ENCODE measurements at regions not wholly inside any gene's neighbourhood (a gene's known extent, or its start where the extent isn't known, plus 50 kb on each side); places are given as distances from the start of the nearest gene placed in this dataset.

GRCh38 chr13:70385852-70386251, 277.6 kb upstream of the KLHL1 start:
- H3K27ac ChIP-seq (ENCODE audit: low read length): no peak overlapping the region
- no peaks in the 10 kb centered on the region for H4K20me1 ChIP-seq (ENCODE audit: insufficient read depth, low read length)
- TF ChIP-seq EZH2 (IDR thresholded peaks at IDR 0.05; ENCODE audit: borderline replicate concordance, low read depth, low read length, severe bottlenecking) (no peak), CTCF (IDR thresholded peaks at IDR 0.05; ENCODE audit: borderline replicate concordance, extremely low read depth, low read length, poor library complexity, severe bottlenecking) (no peak)

GRCh38 chr13:70384156-70384555, 275.9 kb upstream of the KLHL1 start:
- TF ChIP-seq CTCF (IDR thresholded peaks at IDR 0.05; ENCODE audit: borderline replicate concordance, extremely low read depth, low read length, poor library complexity, severe bottlenecking) (no peak), EZH2 (IDR thresholded peaks at IDR 0.05; ENCODE audit: borderline replicate concordance, low read depth, low read length, severe bottlenecking) (no peak)
- no peaks in the 10 kb centered on the region for H4K20me1 ChIP-seq (ENCODE audit: insufficient read depth, low read length)
- H3K4me1 ChIP-seq (ENCODE audit: insufficient read depth, low read length): no peaks in the 10 kb centered on the region
- no peaks in the 10 kb centered on the region for H3K36me3 ChIP-seq (ENCODE audit: insufficient read depth, low read length)
- no peak overlapping the region for H3K9ac ChIP-seq (ENCODE audit: low read depth, low read length)
- no peak overlapping the region for H3K4me3 ChIP-seq (ENCODE audit: low read depth in 1 of 2, low read length in 2 of 2)
- no peaks in the 10 kb centered on the region for H3K27me3 ChIP-seq (ENCODE audit: insufficient read depth, low read length, poor library complexity)
- no peak for ATAC-seq (ENCODE audit: insufficient read depth, low read depth)
- H3K4me2 ChIP-seq (ENCODE audit: insufficient read depth, low read length): no peak overlapping the region
- no peak overlapping the region for H2AFZ ChIP-seq (ENCODE audit: low read depth, low read length)
- no peaks in the 10 kb centered on the region for H3K9me3 ChIP-seq (ENCODE audit: insufficient read depth, low read length, severe bottlenecking)
- H3K27ac ChIP-seq (ENCODE audit: low read length): no peak overlapping the region
- DNase-seq: no peak
- H3K79me2 ChIP-seq (ENCODE audit: insufficient read depth, low read length): no peaks in the 10 kb centered on the region

More at GRCh38 chr13:70385852-70386251, 277.6 kb upstream of the KLHL1 start:
- H2AFZ ChIP-seq (ENCODE audit: low read depth, low read length): no peak overlapping the region
- no peak overlapping the region for H3K9ac ChIP-seq (ENCODE audit: low read depth, low read length)
- H3K4me1 ChIP-seq (ENCODE audit: insufficient read depth, low read length): no peaks in the 10 kb centered on the region
- H3K27me3 ChIP-seq (ENCODE audit: insufficient read depth, low read length, poor library complexity): no peaks in the 10 kb centered on the region
- H3K79me2 ChIP-seq (ENCODE audit: insufficient read depth, low read length): no peaks in the 10 kb centered on the region
- H3K4me2 ChIP-seq (ENCODE audit: insufficient read depth, low read length): no peak overlapping the region
- no peaks in the 10 kb centered on the region for H3K9me3 ChIP-seq (ENCODE audit: insufficient read depth, low read length, severe bottlenecking)
- H3K36me3 ChIP-seq (ENCODE audit: insufficient read depth, low read length): no peaks in the 10 kb centered on the region
- H3K4me3 ChIP-seq (ENCODE audit: low read depth in 1 of 2, low read length in 2 of 2): no peak overlapping the region
- DNase-seq (no peak), ATAC-seq (ENCODE audit: insufficient read depth, low read depth) (no peak)

GRCh38 chr13:70380809-70381208, 272.6 kb upstream of the KLHL1 start:
- no peaks in the 10 kb centered on the region for H3K36me3 ChIP-seq (ENCODE audit: insufficient read depth, low read length)
- H3K4me3 ChIP-seq (ENCODE audit: low read depth in 1 of 2, low read length in 2 of 2): no peak overlapping the region
- DNase-seq (no peak), ATAC-seq (ENCODE audit: insufficient read depth, low read depth) (no peak)
- no peaks in the 10 kb centered on the region for H3K9me3 ChIP-seq (ENCODE audit: insufficient read depth, low read length, severe bottlenecking)
- H4K20me1 ChIP-seq (ENCODE audit: insufficient read depth, low read length): no peaks in the 10 kb centered on the region
- H3K27me3 ChIP-seq (ENCODE audit: insufficient read depth, low read length, poor library complexity): no peaks in the 10 kb centered on the region
- TF ChIP-seq EZH2 (IDR thresholded peaks at IDR 0.05; ENCODE audit: borderline replicate concordance, low read depth, low read length, severe bottlenecking) (no peak), CTCF (IDR thresholded peaks at IDR 0.05; ENCODE audit: borderline replicate concordance, extremely low read depth, low read length, poor library complexity, severe bottlenecking) (no peak)
- no peak overlapping the region for H3K9ac ChIP-seq (ENCODE audit: low read depth, low read length)
- H3K79me2 ChIP-seq (ENCODE audit: insufficient read depth, low read length): no peaks in the 10 kb centered on the region
- no peak overlapping the region for H3K27ac ChIP-seq (ENCODE audit: low read length)
- H3K4me1 ChIP-seq (ENCODE audit: insufficient read depth, low read length): no peaks in the 10 kb centered on the region
- no peak overlapping the region for H3K4me2 ChIP-seq (ENCODE audit: insufficient read depth, low read length)
- no peak overlapping the region for H2AFZ ChIP-seq (ENCODE audit: low read depth, low read length)

GRCh38 chr13:70375718-70376117, 267.5 kb upstream of the KLHL1 start:
- TF ChIP-seq EZH2 (IDR thresholded peaks at IDR 0.05; ENCODE audit: borderline replicate concordance, low read depth, low read length, severe bottlenecking) (no peak), CTCF (IDR thresholded peaks at IDR 0.05; ENCODE audit: borderline replicate concordance, extremely low read depth, low read length, poor library complexity, severe bottlenecking) (no peak)
- Histone ChIP-seq H3K9ac (ENCODE audit: low read depth, low read length) (no peak overlapping the region), H3K4me3 (ENCODE audit: low read depth in 1 of 2, low read length in 2 of 2) (no peak overlapping the region), H4K20me1 (ENCODE audit: insufficient read depth, low read length) (no peaks in the 10 kb centered on the region), H3K4me2 (ENCODE audit: insufficient read depth, low read length) (no peak overlapping the region), H3K79me2 (ENCODE audit: insufficient read depth, low read length) (no peaks in the 10 kb centered on the region), H3K36me3 (ENCODE audit: insufficient read depth, low read length) (no peaks in the 10 kb centered on the region), H3K9me3 (ENCODE audit: insufficient read depth, low read length, severe bottlenecking) (no peaks in the 10 kb centered on the region), H2AFZ (ENCODE audit: low read depth, low read length) (no peak overlapping the region), H3K27me3 (ENCODE audit: insufficient read depth, low read length, poor library complexity) (no peaks in the 10 kb centered on the region), H3K27ac (ENCODE audit: low read length) (no peak overlapping the region), H3K4me1 (ENCODE audit: insufficient read depth, low read length) (no peaks in the 10 kb centered on the region)
- ATAC-seq (ENCODE audit: insufficient read depth, low read depth): no peak
- no peak for DNase-seq

All from DND-41 (cell line).